GM12878 (cell line): ENCODE measurements at regions not wholly inside any gene's neighbourhood (a gene's known extent, or its start where the extent isn't known, plus 50 kb on each side); places are given as distances from the start of the nearest gene placed in this dataset.

Source experiments
- ATAC-seq: fragments of 200-7000 bp; cut with Tn5 transposase; 3 replicates; pipeline ENCODE4 v1.9.1; 2020; ENCODE audit warnings: mild to moderate bottlenecking, moderate library complexity
- BruUV-seq: library from RNA; stranded (reverse); fragments of 400-500 nt; replicated peaks from 2 replicates; lab custom pipeline; 2021; lab: Mats Ljungman, UMichigan
- CTCF ChIA-PET: fragments of 300-600 bp; sonication (Branson Sonifier 250); formaldehyde crosslinking; extraction: SDS; loops from one replicate; lab custom pipeline; 2021; ENCODE audit warnings: inconsistent platforms; lab: Yijun Ruan, JAX
- POLR2A ChIA-PET: fragments of 350-600 bp; formaldehyde crosslinking; extraction: SDS; loops from one replicate; lab custom pipeline; 2021; ENCODE audit warnings: inconsistent platforms; lab: Charles Lee
- RAD21 ChIA-PET: fragments of 300-600 bp; sonication (Branson Sonifier 250); formaldehyde crosslinking; loops from one replicate; lab custom pipeline; 2023; ENCODE audit warnings: antibody characterized with exemption; ENCODE audit not compliant: unreplicated experiment; lab: Charles Lee
- SMC1A ChIA-PET: fragments of 300-600 bp; sonication (Branson Sonifier 250); formaldehyde crosslinking; loops from one replicate; lab custom pipeline; 2023; ENCODE audit not compliant: unreplicated experiment, uncharacterized antibody; lab: Charles Lee
- DNase-seq: peaks from one replicate; pipeline ENCODE4 v3.0.0-alpha.2; 2011; ENCODE audit warnings: low read depth, low spot score
- FAIRE-seq: peaks from 3 replicates; lab custom pipeline; 2011; peaks lifted over from hg19 to GRCh38; lab: Jason Lieb, UNC
- H2AFZ ChIP-seq: 2 replicates; pipeline ENCODE4 v1.6.0; 2011; ENCODE audit warnings: low read depth, low read length, control low read depth; ENCODE audit not compliant: control insufficient read depth
- H3K27ac ChIP-seq: 2 replicates; pipeline ENCODE4 v1.5.1; 2011; ENCODE audit warnings: control low read depth; ENCODE audit not compliant: control insufficient read depth, insufficient read depth
- H3K27me3 ChIP-seq, 2 experiments: replicated peaks in 1 of 2; 2 replicates each; pipeline versions ENCODE4 v1.6.0 to v1.6.1; 2011; ENCODE audit warnings: low read length in 1 of 2; ENCODE audit not compliant: control insufficient read depth in 2 of 2, insufficient read depth in 2 of 2
- H3K36me3 ChIP-seq, 2 experiments: 2 replicates each; pipeline ENCODE4 v1.5.1; 2011; ENCODE audit warnings: low read length in 1 of 2; ENCODE audit not compliant: control insufficient read depth in 2 of 2, insufficient read depth in 2 of 2
- H3K4me1 ChIP-seq: 2 replicates; pipeline ENCODE4 v1.6.1; 2011; ENCODE audit warnings: mild to moderate bottlenecking, low read length, moderate library complexity, mixed read lengths; ENCODE audit not compliant: control insufficient read depth, insufficient read depth
- H3K4me2 ChIP-seq: 2 replicates; pipeline ENCODE4 v1.6.0; 2011; ENCODE audit warnings: control low read depth; ENCODE audit not compliant: control insufficient read depth, insufficient read depth
- H3K4me3 ChIP-seq: fragments of 200-600 bp; sonication (generic); 2 replicates; pipeline ENCODE4 v1.5.1; 2016
- H3K79me2 ChIP-seq: 2 replicates; pipeline ENCODE4 v1.6.0; 2011; ENCODE audit warnings: low read length; ENCODE audit not compliant: control insufficient read depth, insufficient read depth
- H3K9ac ChIP-seq: 2 replicates; pipeline ENCODE4 v1.8.0; 2011; ENCODE audit warnings: low read length, control low read depth, mixed read lengths; ENCODE audit not compliant: control insufficient read depth, insufficient read depth
- H3K9me3 ChIP-seq: replicated peaks from 3 replicates; pipeline ENCODE4 v1.5.1; 2011; ENCODE audit warnings: mild to moderate bottlenecking, low read length; ENCODE audit not compliant: control insufficient read depth, insufficient read depth
- H4K20me1 ChIP-seq: 2 replicates; pipeline ENCODE4 v1.6.0; 2011; ENCODE audit not compliant: control insufficient read depth, insufficient read depth
- BHLHE40 ChIP-seq, 2 experiments: fragments of 450-650 bp in 1 of 2; IDR thresholded peaks; 2 replicates each; pipeline ENCODE4 v1.6.1; 2011 to 2017; ENCODE audit warnings: low read depth in 2 of 2, borderline replicate concordance in 1 of 2, improper control_type of control experiment in 1 of 2, low read length in 1 of 2, mild to moderate bottlenecking in 1 of 2
- CREB1 ChIP-seq: IDR thresholded peaks from 2 replicates; pipeline ENCODE4 v1.6.1; 2012; ENCODE audit warnings: low read depth, mild to moderate bottlenecking, inconsistent platforms
- DPF2 ChIP-seq: fragments of 450-650 bp; IDR thresholded peaks from 2 replicates; pipeline ENCODE4 v1.6.1; 2017; ENCODE audit warnings: mild to moderate bottlenecking
- HDGF ChIP-seq: fragments of 450-650 bp; IDR thresholded peaks from 2 replicates; pipeline ENCODE4 v1.6.1; 2016; ENCODE audit warnings: antibody characterized with exemption
- MYB ChIP-seq: fragments of 150-350 bp; IDR thresholded peaks from 2 replicates; pipeline ENCODE4 v1.6.1; 2014; ENCODE audit warnings: mild to moderate bottlenecking, low read depth, low read length, borderline replicate concordance
- NFXL1 ChIP-seq: fragments of 450-650 bp; IDR thresholded peaks from 2 replicates; pipeline ENCODE4 v1.6.1; 2017; ENCODE audit warnings: antibody characterized with exemption, mild to moderate bottlenecking, borderline replicate concordance
- NR2C1 ChIP-seq: fragments of 450-650 bp; IDR thresholded peaks from 2 replicates; pipeline ENCODE4 v1.6.1; 2017; ENCODE audit warnings: antibody characterized with exemption, mild to moderate bottlenecking, moderate library complexity
- RAD51 ChIP-seq: fragments of 450-650 bp; IDR thresholded peaks from 2 replicates; pipeline ENCODE4 v1.6.1; 2016; ENCODE audit warnings: moderate library complexity, mild to moderate bottlenecking, inconsistent platforms
- RUNX3 ChIP-seq: IDR thresholded peaks from 2 replicates; pipeline ENCODE4 v1.6.1; 2012; ENCODE audit warnings: low read length, inconsistent platforms
- SUZ12 ChIP-seq: fragments of 200-600 bp; sonication (generic); IDR thresholded peaks from one replicate; pipeline ENCODE4 v1.6.1; 2018; ENCODE audit warnings: antibody characterized with exemption, mild to moderate bottlenecking; ENCODE audit not compliant: unreplicated experiment
- in situ Hi-C: fragments of 300-500 bp; cut with MboI; formaldehyde crosslinking; loops from 9 replicates; pipeline ENCODE4 v1.14.3; 2018; ENCODE audit warnings: mixed read lengths
- intact Hi-C: fragments of 100-400 bp; cut with micrococcal nuclease; formaldehyde crosslinking; loops from one replicate; pipeline ENCODE4 v1.14.2; 2022; ENCODE audit not compliant: unreplicated experiment
- TF ChIP-seq, protein P1 (sequence below): fragments of 450-650 bp; IDR thresholded peaks from 2 replicates; pipeline ENCODE4 v1.6.1; 2016; ENCODE audit warnings: mild to moderate bottlenecking
- TF ChIP-seq, protein P2 (sequence below), 3 experiments: IDR thresholded peaks in 2 of 3; conservative IDR thresholded peaks in 1 of 3; 2 replicates each; pipeline ENCODE4 v1.5.1; 2011; ENCODE audit warnings: low read depth in 3 of 3, low read length in 3 of 3, mild to moderate bottlenecking in 3 of 3, control low read depth in 2 of 3, moderate library complexity in 2 of 3, inconsistent platforms in 1 of 3, mixed read lengths in 1 of 3; ENCODE audit not compliant: control insufficient read depth in 2 of 3, insufficient read depth in 1 of 3; ENCODE audit errors: extremely low read depth in 1 of 3
- TF ChIP-seq, protein P3 (sequence below): fragments of 450-650 bp; IDR thresholded peaks from 2 replicates; pipeline ENCODE4 v1.6.1; 2017; ENCODE audit warnings: mild to moderate bottlenecking, low read depth, inconsistent platforms; ENCODE audit not compliant: poor library complexity, severe bottlenecking

GRCh38 chr3:144822671-144823070 lies 851.0 kb downstream of the DIPK2A start:
- H3K4me3 ChIP-seq: no peak overlapping the region
- FAIRE-seq: no peak
- H3K27me3 ChIP-seq: no peaks in the 10 kb centered on the region
- no peaks in the 10 kb centered on the region for H3K36me3 ChIP-seq
- H3K9me3 ChIP-seq: no peaks in the 10 kb centered on the region
- no peak overlapping the region for H3K27ac ChIP-seq
- H2AFZ ChIP-seq: no peak overlapping the region
- H3K4me2 ChIP-seq: no peak overlapping the region
- no peaks in the 10 kb centered on the region for H4K20me1 ChIP-seq
- in situ Hi-C loops: no loop called here
- CTCF ChIA-PET: no interaction called here
- no peak for TF ChIP-seq DPF2
- no peak for TF ChIP-seq BHLHE40 (IDR thresholded peaks at IDR 0.05; ENCODE audit: borderline replicate concordance in 1 of 2, low read depth in 2 of 2, low read length in 1 of 2)
- no peak for TF ChIP-seq SUZ12
- RAD21 ChIA-PET: no interaction called here
- H3K4me1 ChIP-seq: no peaks in the 10 kb centered on the region
- intact Hi-C loops: no loop called here
- H3K79me2 ChIP-seq: no peaks in the 10 kb centered on the region
- DNase-seq: no peak
- POLR2A ChIA-PET: no interaction called here
- H3K9ac ChIP-seq: no peak overlapping the region
- BruUV-seq: no TSS peak
- SMC1A ChIA-PET: interaction anchor here (0.6 kb wide), 1 partner anchor 23 kb away, joined by 3 read pairs; no protein-coding TSS in a partner anchor
- ATAC-seq: no peak

- H3K4me2 ChIP-seq: no peak overlapping the region
- ChIA-PET SMC1A (no interaction called here), RAD21 (no interaction called here), CTCF (no interaction called here), POLR2A (no interaction called here)
- no TSS peak for BruUV-seq
- H3K9me3 ChIP-seq: peaks cover 4% of the 10 kb centered on the region; the same call in 1 of the 3 replicates
- no peak overlapping the region for H2AFZ ChIP-seq
- no peaks in the 10 kb centered on the region for H3K27me3 ChIP-seq
- DNase-seq (no peak), ATAC-seq (no peak), FAIRE-seq (no peak)
- no peak overlapping the region for H3K9ac ChIP-seq
- H3K36me3 ChIP-seq: no peaks in the 10 kb centered on the region
- in situ Hi-C loops: no loop called here
- no peak overlapping the region for H3K4me3 ChIP-seq
- H4K20me1 ChIP-seq: no peaks in the 10 kb centered on the region
- H3K27ac ChIP-seq: no peak overlapping the region
- no peaks in the 10 kb centered on the region for H3K79me2 ChIP-seq
- no peaks in the 10 kb centered on the region for H3K4me1 ChIP-seq
- intact Hi-C loops: no loop called here
- TF ChIP-seq RUNX3: no peak
- no peak for TF ChIP-seq NFXL1
- TF ChIP-seq, protein P1, sequence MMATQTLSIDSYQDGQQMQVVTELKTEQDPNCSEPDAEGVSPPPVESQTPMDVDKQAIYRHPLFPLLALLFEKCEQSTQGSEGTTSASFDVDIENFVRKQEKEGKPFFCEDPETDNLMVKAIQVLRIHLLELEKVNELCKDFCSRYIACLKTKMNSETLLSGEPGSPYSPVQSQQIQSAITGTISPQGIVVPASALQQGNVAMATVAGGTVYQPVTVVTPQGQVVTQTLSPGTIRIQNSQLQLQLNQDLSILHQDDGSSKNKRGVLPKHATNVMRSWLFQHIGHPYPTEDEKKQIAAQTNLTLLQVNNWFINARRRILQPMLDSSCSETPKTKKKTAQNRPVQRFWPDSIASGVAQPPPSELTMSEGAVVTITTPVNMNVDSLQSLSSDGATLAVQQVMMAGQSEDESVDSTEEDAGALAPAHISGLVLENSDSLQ: no peak
- TF ChIP-seq, protein P2, sequence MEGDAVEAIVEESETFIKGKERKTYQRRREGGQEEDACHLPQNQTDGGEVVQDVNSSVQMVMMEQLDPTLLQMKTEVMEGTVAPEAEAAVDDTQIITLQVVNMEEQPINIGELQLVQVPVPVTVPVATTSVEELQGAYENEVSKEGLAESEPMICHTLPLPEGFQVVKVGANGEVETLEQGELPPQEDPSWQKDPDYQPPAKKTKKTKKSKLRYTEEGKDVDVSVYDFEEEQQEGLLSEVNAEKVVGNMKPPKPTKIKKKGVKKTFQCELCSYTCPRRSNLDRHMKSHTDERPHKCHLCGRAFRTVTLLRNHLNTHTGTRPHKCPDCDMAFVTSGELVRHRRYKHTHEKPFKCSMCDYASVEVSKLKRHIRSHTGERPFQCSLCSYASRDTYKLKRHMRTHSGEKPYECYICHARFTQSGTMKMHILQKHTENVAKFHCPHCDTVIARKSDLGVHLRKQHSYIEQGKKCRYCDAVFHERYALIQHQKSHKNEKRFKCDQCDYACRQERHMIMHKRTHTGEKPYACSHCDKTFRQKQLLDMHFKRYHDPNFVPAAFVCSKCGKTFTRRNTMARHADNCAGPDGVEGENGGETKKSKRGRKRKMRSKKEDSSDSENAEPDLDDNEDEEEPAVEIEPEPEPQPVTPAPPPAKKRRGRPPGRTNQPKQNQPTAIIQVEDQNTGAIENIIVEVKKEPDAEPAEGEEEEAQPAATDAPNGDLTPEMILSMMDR (IDR thresholded peaks at IDR 0.05 in 2 of 3, conservative IDR thresholded peaks at IDR 0.05 in 1 of 3; ENCODE audit: control insufficient read depth in 2 of 3, extremely low read depth in 1 of 3, insufficient read depth in 1 of 3, low read depth in 3 of 3, low read length in 3 of 3): no peak
- TF ChIP-seq NR2C1: no peak
- no peak for TF ChIP-seq HDGF
- TF ChIP-seq, protein P3, sequence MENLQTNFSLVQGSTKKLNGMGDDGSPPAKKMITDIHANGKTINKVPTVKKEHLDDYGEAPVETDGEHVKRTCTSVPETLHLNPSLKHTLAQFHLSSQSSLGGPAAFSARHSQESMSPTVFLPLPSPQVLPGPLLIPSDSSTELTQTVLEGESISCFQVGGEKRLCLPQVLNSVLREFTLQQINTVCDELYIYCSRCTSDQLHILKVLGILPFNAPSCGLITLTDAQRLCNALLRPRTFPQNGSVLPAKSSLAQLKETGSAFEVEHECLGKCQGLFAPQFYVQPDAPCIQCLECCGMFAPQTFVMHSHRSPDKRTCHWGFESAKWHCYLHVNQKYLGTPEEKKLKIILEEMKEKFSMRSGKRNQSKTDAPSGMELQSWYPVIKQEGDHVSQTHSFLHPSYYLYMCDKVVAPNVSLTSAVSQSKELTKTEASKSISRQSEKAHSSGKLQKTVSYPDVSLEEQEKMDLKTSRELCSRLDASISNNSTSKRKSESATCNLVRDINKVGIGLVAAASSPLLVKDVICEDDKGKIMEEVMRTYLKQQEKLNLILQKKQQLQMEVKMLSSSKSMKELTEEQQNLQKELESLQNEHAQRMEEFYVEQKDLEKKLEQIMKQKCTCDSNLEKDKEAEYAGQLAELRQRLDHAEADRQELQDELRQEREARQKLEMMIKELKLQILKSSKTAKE: no peak
- TF ChIP-seq MYB: no peak
- TF ChIP-seq CREB1: no peak
- TF ChIP-seq RAD51: no peak
Observed at GRCh38 chr3:144831955-144832716, 860.5 kb downstream of the DIPK2A start.
